ENCODE measurements at regions not wholly inside any gene's neighbourhood (a gene's known extent, or its start where the extent isn't known, plus 50 kb on each side); places are given as distances from the start of the nearest gene placed in this dataset.

- DNase-seq: no peak
- intact Hi-C loops (cut with DNase I): no loop called here
- FAIRE-seq: no peak
- H3K27me3 ChIP-seq: no peaks in the 10 kb centered on the region
- no peaks in the 10 kb centered on the region for H3K9me3 ChIP-seq
- 86 to 89% methylated on average over 1 of the region's 1 CpG for WGBS, 2 donors
- ATAC-seq: no peak
- H3K4me3 ChIP-seq: no peak overlapping the region
- no peaks in the 10 kb centered on the region for H3K4me1 ChIP-seq
- H3K36me3 ChIP-seq: no peaks in the 10 kb centered on the region
- TF ChIP-seq CTCF (IDR thresholded peaks at IDR 0.05): no peak
- H3K27ac ChIP-seq: no peak overlapping the region
These were observed 61.3 kb upstream of the PTPN13 start for GRCh38 chr4:86532851-86533250.

- TF ChIP-seq CTCF (IDR thresholded peaks at IDR 0.05): no peak
- Histone ChIP-seq H3K27me3 (no peaks in the 10 kb centered on the region), H3K4me1 (no peaks in the 10 kb centered on the region), H3K27ac (no peak overlapping the region), H3K36me3 (no peaks in the 10 kb centered on the region), H3K4me3 (no peak overlapping the region), H3K9me3 (no peaks in the 10 kb centered on the region)
- WGBS, 2 donors: 83 to 88% methylated on average over 2 of the region's 2 CpGs
- ATAC-seq: no peak
- FAIRE-seq: no peak
- intact Hi-C loops (cut with DNase I): no loop called here
- DNase-seq: no peak
These were observed 58.0 kb upstream of the PTPN13 start for GRCh38 chr4:86536151-86536550.

- Histone ChIP-seq H3K4me3 (no peak overlapping the region), H3K9me3 (no peaks in the 10 kb centered on the region), H3K27me3 (no peaks in the 10 kb centered on the region), H3K27ac (no peak overlapping the region), H3K4me1 (no peaks in the 10 kb centered on the region), H3K36me3 (no peaks in the 10 kb centered on the region)
- intact Hi-C loops (cut with DNase I): no loop called here
- no peak for FAIRE-seq
- 62 to 79% methylated on average over 4 of the region's 4 CpGs for WGBS, 2 donors
- DNase-seq: no peak
- ATAC-seq: no peak
- no peak for TF ChIP-seq CTCF (IDR thresholded peaks at IDR 0.05)
These were observed 51.6 kb upstream of the PTPN13 start for GRCh38 chr4:86542319-86543027.

GRCh38 chr4:86543080-86543479 is 51.0 kb upstream of the PTPN13 start:
- TF ChIP-seq CTCF (IDR thresholded peaks at IDR 0.05): no peak
- whole genome bisulfite sequencing, 2 donors: 71 to 76% methylated on average over 3 of the region's 3 CpGs
- DNase-seq (no peak), ATAC-seq (no peak), FAIRE-seq (no peak)
- Histone ChIP-seq H3K27ac (no peak overlapping the region), H3K9me3 (no peaks in the 10 kb centered on the region), H3K36me3 (no peaks in the 10 kb centered on the region), H3K27me3 (no peaks in the 10 kb centered on the region), H3K4me3 (no peak overlapping the region), H3K4me1 (no peaks in the 10 kb centered on the region)
- intact Hi-C loops (cut with DNase I): no loop called here

GRCh38 chr4:86543560-86544309 is 50.4 kb upstream of the PTPN13 start:
- Histone ChIP-seq H3K27ac (no peak overlapping the region), H3K27me3 (no peaks in the 10 kb centered on the region), H3K4me1 (no peaks in the 10 kb centered on the region), H3K4me3 (no peak overlapping the region), H3K9me3 (no peaks in the 10 kb centered on the region), H3K36me3 (no peaks in the 10 kb centered on the region)
- intact Hi-C loops (cut with DNase I): no loop called here
- no peak for ATAC-seq
- TF ChIP-seq CTCF (IDR thresholded peaks at IDR 0.05): no peak
- 59 to 62% methylated on average over 2 of the region's 2 CpGs for WGBS, 2 donors
- no peak for DNase-seq
- no peak for FAIRE-seq
